ENCODE measurements at regions not wholly inside any gene's neighbourhood (a gene's known extent, or its start where the extent isn't known, plus 50 kb on each side); places are given as distances from the start of the nearest gene placed in this dataset.

- no peak for DNase-seq
Observed at GRCh38 chr16:65644821-65645220, 523.0 kb upstream of the CDH11 start.

DNA sequence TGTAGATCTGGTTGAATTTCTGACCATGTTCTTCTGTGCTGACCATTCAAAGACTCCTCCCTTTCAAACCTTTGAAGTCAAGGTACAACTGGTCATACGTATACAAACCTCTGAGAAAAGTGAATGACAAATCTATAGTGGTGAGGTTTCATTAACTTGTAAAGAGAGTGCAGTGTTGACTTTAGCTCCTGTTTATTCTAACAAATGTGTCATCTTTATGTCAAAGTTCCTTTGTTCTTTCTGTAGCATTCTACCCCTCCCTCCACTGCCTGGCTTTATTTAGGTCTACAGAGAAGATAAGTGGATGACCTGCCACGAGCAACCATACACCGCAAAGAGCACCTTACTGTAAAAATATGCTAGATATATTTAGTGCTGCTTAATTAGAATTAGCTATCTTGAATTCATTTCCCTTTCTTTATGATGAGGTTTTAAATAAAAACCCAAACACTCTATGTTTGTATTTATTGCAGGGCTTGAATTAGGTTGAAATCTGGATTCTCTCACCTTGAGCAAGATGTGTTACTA, 520.0 kb upstream of the CDH11 start:
- no peak for DNase-seq

GRCh38 chr16:65641049-65641761, 519.3 kb upstream of the CDH11 start:
- no peak for DNase-seq

- DNase-seq: no peak
Observed at GRCh38 chr16:65634833-65635232, 513.0 kb upstream of the CDH11 start.

DNA sequence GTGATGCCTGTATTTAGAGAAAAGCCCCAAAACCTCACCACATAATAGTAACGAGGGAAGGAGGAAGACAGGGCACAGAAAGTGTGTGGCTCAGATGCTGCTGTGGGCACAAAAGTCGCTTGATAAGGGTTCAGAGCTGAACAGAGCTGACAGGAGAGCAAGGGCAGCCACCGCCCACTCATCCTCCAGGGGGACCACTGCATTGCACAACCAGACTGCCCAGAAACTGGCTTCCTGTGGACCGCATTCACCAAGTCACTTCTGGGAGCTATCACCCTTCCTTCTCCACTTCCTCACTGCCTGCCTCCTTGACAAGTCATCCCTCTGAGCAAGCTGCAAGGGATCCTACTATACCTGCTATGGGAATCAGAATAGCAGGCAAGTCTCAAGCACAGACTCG, 512.4 kb upstream of the CDH11 start:
- no peak for DNase-seq

DNA sequence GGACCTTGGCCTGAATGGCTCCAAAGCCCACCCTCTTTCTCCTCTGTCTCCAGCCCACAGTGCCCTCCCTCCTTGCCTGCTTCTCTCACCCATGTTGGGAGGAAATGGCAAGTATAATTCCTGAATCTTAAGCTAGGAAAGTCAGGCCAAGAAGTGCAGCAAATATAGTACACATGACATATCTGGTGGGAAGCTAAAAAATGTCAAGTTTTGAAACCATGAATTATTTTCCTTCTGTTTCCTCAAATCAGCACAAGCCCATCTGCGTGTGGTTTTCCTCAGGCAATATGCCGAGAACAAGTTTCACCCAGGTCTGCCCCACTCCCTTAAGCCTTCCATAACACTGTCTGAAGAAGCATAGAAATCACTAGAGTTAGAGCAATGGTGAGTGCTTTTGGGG, 502.8 kb upstream of the CDH11 start:
- no peak for DNase-seq

- DNase-seq: no peak
Observed at GRCh38 chr16:65624229-65624628, 502.4 kb upstream of the CDH11 start.

DNA sequence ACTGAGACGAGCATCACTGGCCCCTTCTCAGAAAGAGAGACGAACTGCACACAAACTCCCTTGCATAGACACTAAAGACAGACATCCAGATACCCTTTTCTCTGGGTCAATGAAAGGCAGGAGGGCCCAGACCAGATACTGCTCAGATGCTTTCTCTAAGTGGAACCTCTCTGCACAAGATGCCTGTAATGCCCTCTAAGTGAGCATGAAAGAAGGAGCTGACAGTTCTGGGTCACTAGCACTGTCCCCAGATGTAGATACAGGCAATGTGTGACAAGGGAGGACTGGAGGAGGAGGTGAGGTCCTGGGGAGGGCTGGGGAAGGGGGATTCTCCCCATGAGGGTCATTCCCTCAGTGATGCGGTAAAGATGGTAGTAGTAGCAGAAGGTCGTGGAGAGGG, 501.0 kb upstream of the CDH11 start:
- DNase-seq: no peak

- DNase-seq: no peak
Observed at GRCh38 chr16:65622151-65622550, 500.3 kb upstream of the CDH11 start.

GRCh38 chr16:65621640-65622039, 499.8 kb upstream of the CDH11 start:
- no peak for DNase-seq

GRCh38 chr16:65619606-65620005, 497.7 kb upstream of the CDH11 start:
- DNase-seq: no peak

GRCh38 chr16:65618931-65619330, 497.1 kb upstream of the CDH11 start:
- DNase-seq: no peak

- no peak for DNase-seq
Observed at GRCh38 chr16:65618333-65618732, 496.5 kb upstream of the CDH11 start.

DNA sequence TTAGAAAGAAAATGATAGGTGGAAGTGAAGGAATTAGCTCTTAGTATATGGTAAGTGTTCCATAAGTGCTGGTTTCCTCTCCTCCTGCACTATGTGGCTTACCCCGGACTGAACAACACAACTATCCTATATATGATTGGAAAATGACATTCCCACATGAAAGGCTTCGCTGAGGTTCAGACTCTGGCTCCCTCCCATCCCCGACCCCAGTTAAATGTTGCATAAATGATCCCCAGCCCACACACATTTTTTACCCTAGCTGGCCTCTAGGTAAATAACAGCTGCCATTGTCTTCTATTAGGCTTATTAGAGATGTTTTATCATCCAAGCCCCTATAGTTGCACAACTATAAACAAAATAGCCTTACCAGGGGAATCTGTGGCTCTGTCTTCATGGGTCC, 495.6 kb upstream of the CDH11 start:
- no peak for DNase-seq

DNA sequence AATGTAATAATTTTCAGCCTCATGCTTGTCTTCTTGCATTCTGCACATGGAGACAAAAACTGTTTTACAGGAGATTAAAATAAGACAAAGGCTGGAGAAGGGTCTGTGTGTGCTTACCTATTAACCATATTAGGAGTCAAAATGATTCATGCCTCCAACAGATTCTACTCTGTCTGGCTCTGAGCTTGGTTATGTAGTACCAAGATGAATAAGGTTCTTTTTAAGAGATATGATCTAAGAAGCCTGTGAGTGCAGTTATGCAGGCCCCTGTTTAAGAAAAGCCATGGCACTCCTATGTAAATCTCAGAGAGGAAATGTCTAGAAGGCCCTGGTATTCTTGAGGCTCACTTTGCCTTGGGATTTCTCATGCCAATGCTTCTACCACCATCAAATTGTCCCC, 486.6 kb upstream of the CDH11 start:
- DNase-seq: no peak

DNA sequence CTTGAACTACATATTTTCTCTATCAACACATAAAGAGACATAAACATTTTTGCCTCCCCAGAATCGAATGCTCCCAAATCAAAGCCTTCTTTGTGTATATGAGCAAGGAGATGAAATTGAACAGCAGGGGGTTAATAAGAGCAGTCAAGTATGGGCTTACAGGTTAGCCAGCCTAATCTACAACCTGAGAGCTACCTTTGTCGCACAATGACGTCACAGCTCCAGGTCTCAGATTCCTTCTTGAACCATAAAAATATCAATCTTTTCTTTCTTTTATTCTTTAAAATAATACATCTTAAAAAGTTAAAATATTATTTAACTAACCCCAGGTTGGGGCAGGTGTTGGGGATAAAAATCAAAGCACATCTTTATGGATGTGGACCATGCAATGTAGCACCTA, 482.9 kb upstream of the CDH11 start:
- no peak for DNase-seq

GRCh38 chr16:65601781-65602180, 479.9 kb upstream of the CDH11 start:
- DNase-seq: no peak

- no peak for DNase-seq
Observed at GRCh38 chr16:65600629-65601028, 478.8 kb upstream of the CDH11 start.

DNA sequence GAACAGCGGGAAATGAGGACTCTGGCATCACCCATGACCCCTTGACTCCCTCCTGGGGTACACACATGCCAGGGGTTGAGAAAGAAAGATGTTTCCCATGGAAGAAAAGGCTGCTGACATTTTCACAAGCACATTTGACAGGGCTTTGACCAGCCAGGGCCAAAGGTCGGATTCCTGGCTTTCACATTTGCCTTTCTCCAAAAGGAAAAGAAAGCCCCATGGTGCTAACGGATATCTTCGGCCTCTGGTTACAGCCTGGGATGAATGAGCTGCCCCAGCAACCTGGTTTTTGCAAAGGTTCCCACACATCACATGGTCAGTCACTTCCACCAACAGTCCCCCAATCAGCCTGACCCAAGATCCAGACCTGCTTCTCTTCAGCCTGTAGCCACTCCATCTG, 478.2 kb upstream of the CDH11 start:
- DNase-seq: no peak

GRCh38 chr16:65598621-65599020, 476.8 kb upstream of the CDH11 start:
- DNase-seq: no peak

DNA sequence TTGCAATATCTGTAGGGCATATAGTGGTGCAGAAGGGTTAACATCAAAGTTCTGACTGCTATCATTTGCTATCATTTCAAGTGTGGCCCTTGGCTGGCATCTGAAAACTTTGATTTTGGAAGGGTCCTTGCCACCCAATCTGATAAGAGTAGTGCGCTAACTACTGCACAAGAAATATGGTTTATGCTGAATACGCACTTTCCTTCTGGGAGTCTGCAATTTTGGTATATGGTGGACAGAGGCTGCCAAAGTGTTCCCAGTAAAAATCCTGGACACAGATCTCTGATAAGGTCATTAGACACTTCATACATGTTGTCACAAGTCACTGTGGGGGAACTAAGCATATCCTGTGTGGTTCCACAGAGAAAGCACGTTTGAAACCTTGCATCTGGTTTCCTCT, 461.6 kb upstream of the CDH11 start:
- no peak for DNase-seq

DNA sequence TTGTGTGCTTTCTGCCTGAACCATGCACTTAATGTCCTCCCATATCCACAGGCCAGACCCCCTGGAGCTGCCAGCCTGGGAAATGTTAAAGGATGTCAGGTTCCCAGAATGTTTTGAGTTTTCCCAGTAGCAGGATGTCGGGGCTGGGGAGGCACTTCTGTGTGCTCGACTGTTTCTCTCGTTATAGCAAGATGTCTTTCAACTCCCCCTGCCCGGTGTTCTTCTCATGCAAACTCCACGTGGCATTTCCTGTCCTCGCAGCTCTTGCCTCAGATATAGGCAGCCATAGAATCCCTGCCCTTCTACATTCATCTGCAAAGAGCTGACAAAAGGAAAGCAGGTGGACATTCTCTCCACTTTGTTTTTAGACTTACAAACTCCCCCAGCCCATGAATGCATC, 457.2 kb upstream of the CDH11 start:
- DNase-seq: no peak

- DNase-seq: no peak
Observed at GRCh38 chr16:65576631-65577030, 454.8 kb upstream of the CDH11 start.

- DNase-seq: no peak
Observed at GRCh38 chr16:65576139-65576538, 454.3 kb upstream of the CDH11 start.

GRCh38 chr16:65574326-65574966, 452.6 kb upstream of the CDH11 start:
- no peak for DNase-seq

Measured in GF-D8 (cell line).